H1 (cell line): ENCODE measurements at regions not wholly inside any gene's neighbourhood (a gene's known extent, or its start where the extent isn't known, plus 50 kb on each side); places are given as distances from the start of the nearest gene placed in this dataset.

ENCODE experiments used
- CTCF ChIA-PET: fragments of 300-600 bp; sonication (Branson Sonifier 250); formaldehyde crosslinking; loops from one replicate; lab custom pipeline; 2021; ENCODE audit not compliant: partially characterized antibody; lab: Charles Lee
- POLR2A ChIA-PET: fragments of 300-600 bp; sonication (Branson Sonifier 250); formaldehyde crosslinking; loops from one replicate; lab custom pipeline; 2021; ENCODE audit warnings: inconsistent platforms; ENCODE audit not compliant: partially characterized antibody; lab: Charles Lee
- DNase-seq, 2 experiments: peaks; one replicate each; pipeline versions ENCODE4 v3.0.0 to v3.0.0-alpha.2; 2010 to 2022; ENCODE audit warnings: low spot score in 2 of 2, low read depth in 1 of 2, mixed read lengths in 1 of 2
- FAIRE-seq: peaks from 2 replicates; lab custom pipeline; 2011; peaks lifted over from hg19 to GRCh38; lab: Jason Lieb, UNC
- H2AFZ ChIP-seq: 2 replicates; pipeline ENCODE4 v1.8.1; 2012; ENCODE audit warnings: low read length, inconsistent platforms
- H2AK5ac ChIP-seq: 2 replicates; pipeline ENCODE4 v1.6.1; 2013; ENCODE audit warnings: low read depth, low read length
- H2BK120ac ChIP-seq: replicated peaks from 2 replicates; pipeline ENCODE3; 2013; ENCODE audit warnings: low read depth, low read length, inconsistent platforms
- H2BK12ac ChIP-seq: 2 replicates; pipeline ENCODE4 v1.6.1; 2013; ENCODE audit warnings: low read depth, low read length
- H2BK15ac ChIP-seq: 2 replicates; pipeline ENCODE4 v1.6.1; 2013; ENCODE audit warnings: low read length
- H2BK20ac ChIP-seq: 2 replicates; pipeline ENCODE4 v1.6.1; 2013; ENCODE audit warnings: low read length
- H2BK5ac ChIP-seq: 2 replicates; pipeline ENCODE4 v1.6.1; 2013; ENCODE audit warnings: low read depth, low read length
- H3K14ac ChIP-seq: 2 replicates; pipeline ENCODE4 v1.6.1; 2013; ENCODE audit warnings: inconsistent platforms; ENCODE audit not compliant: insufficient read length
- H3K18ac ChIP-seq: 2 replicates; pipeline ENCODE4 v1.6.1; 2013; ENCODE audit warnings: low read length; ENCODE audit errors: extremely low read depth
- H3K23ac ChIP-seq: 2 replicates; pipeline ENCODE4 v1.6.1; 2013; ENCODE audit warnings: inconsistent platforms; ENCODE audit not compliant: insufficient read length
- H3K23me2 ChIP-seq: 2 replicates; pipeline ENCODE4 v1.6.1; 2013; ENCODE audit warnings: low read depth, low read length
- H3K27ac ChIP-seq: 2 replicates; pipeline ENCODE4 v1.6.1; 2011; ENCODE audit warnings: low read depth, low read length, inconsistent platforms
- H3K27me3 ChIP-seq, 4 experiments: replicated peaks in 1 of 4; 1 replicate in 1 of 4; 2 replicates in 3 of 4; pipeline versions ENCODE4 v1.6.1 to v1.8.1; 2011 to 2013; ENCODE audit warnings: low read length in 3 of 4, mild to moderate bottlenecking in 3 of 4, inconsistent platforms in 2 of 4, mixed read lengths in 2 of 4, moderate library complexity in 1 of 4; ENCODE audit not compliant: control insufficient read depth in 3 of 4, insufficient read depth in 3 of 4; ENCODE audit errors: extremely low read depth in 1 of 4
- H3K36me3 ChIP-seq, 4 experiments: 2 replicates each; pipeline versions ENCODE4 v1.6.1 to v1.8.1; 2011 to 2013; ENCODE audit warnings: mild to moderate bottlenecking in 4 of 4, low read length in 3 of 4, moderate library complexity in 2 of 4, control low read depth in 1 of 4, inconsistent platforms in 1 of 4; ENCODE audit not compliant: insufficient read depth in 4 of 4, control insufficient read depth in 2 of 4
- H3K4ac ChIP-seq: replicated peaks from 2 replicates; pipeline ENCODE3; 2013; ENCODE audit warnings: low read length, low read depth, mixed read lengths, inconsistent platforms; ENCODE audit not compliant: insufficient read length
- H3K4me1 ChIP-seq, 4 experiments: replicated peaks in 1 of 4; 1 replicate in 1 of 4; 2 replicates in 3 of 4; pipeline versions ENCODE4 v1.6.1 to v1.8.1; 2011 to 2013; ENCODE audit warnings: low read length in 3 of 4, inconsistent platforms in 2 of 4, mixed read lengths in 1 of 4; ENCODE audit not compliant: insufficient read depth in 4 of 4, control insufficient read depth in 3 of 4
- H3K4me2 ChIP-seq, 2 experiments: 2 replicates each; pipeline versions ENCODE4 v1.6.1 to v1.8.1; 2011 to 2013; ENCODE audit warnings: low read depth in 2 of 2, low read length in 2 of 2, control low read depth in 1 of 2, inconsistent platforms in 1 of 2, mild to moderate bottlenecking in 1 of 2; ENCODE audit not compliant: insufficient read depth in 1 of 2
- H3K4me3 ChIP-seq, 4 experiments: fragments of 200-600, 300-600 bp in 1 of 4; sonication (generic), shearing (Covaris generic), sonication (Bioruptor Twin) in 1 of 4; 2 replicates each; pipeline versions ENCODE4 v1.5.1 to v1.8.1; 2011 to 2016; ENCODE audit warnings: low read length in 4 of 4, low read depth in 3 of 4, control low read depth in 2 of 4, inconsistent platforms in 2 of 4, mild to moderate bottlenecking in 2 of 4, mixed read lengths in 1 of 4, moderate library complexity in 1 of 4; ENCODE audit not compliant: insufficient read depth in 2 of 4; ENCODE audit errors: extremely low read depth in 1 of 4
- H3K56ac ChIP-seq: replicated peaks from 2 replicates; pipeline ENCODE3; 2013; ENCODE audit warnings: low read depth, mild to moderate bottlenecking, mixed read lengths, low read length, inconsistent platforms; ENCODE audit not compliant: insufficient read length
- H3K79me1 ChIP-seq: 2 replicates; pipeline ENCODE4 v1.6.1; 2013; ENCODE audit warnings: low read depth, low read length, control low read depth
- H3K79me2 ChIP-seq, 2 experiments: 2 replicates each; pipeline versions ENCODE4 v1.6.1 to v1.8.1; 2012 to 2013; ENCODE audit warnings: low read length in 2 of 2, mild to moderate bottlenecking in 2 of 2, inconsistent platforms in 1 of 2; ENCODE audit not compliant: insufficient read depth in 2 of 2, control insufficient read depth in 1 of 2
- H3K9ac ChIP-seq, 4 experiments: replicated peaks in 1 of 4; 1 replicate in 1 of 4; 2 replicates in 3 of 4; pipeline versions ENCODE4 v1.6.1 to v1.8.1; 2011 to 2013; ENCODE audit warnings: low read depth in 3 of 4, low read length in 3 of 4, control low read depth in 2 of 4, mild to moderate bottlenecking in 2 of 4, moderate library complexity in 2 of 4, inconsistent platforms in 1 of 4; ENCODE audit errors: extremely low read depth in 1 of 4
- H3K9me3 ChIP-seq, 2 experiments: 2 replicates each; pipeline versions ENCODE4 v1.6.1 to v1.8.1; 2012 to 2013; ENCODE audit warnings: mild to moderate bottlenecking in 2 of 2, moderate library complexity in 2 of 2, control low read depth in 1 of 2, inconsistent platforms in 1 of 2, low read depth in 1 of 2, low read length in 1 of 2, mixed read lengths in 1 of 2; ENCODE audit not compliant: insufficient read depth in 2 of 2
- H4K20me1 ChIP-seq, 2 experiments: replicated peaks in 1 of 2; 2 replicates each; pipeline versions ENCODE3 to v1.8.1; 2011 to 2013; ENCODE audit warnings: inconsistent platforms in 2 of 2, low read length in 2 of 2, mild to moderate bottlenecking in 1 of 2; ENCODE audit not compliant: insufficient read depth in 2 of 2, control insufficient read depth in 1 of 2
- H4K5ac ChIP-seq: 2 replicates; pipeline ENCODE4 v1.6.1; 2013; ENCODE audit warnings: low read length, low read depth, mixed read lengths, inconsistent platforms; ENCODE audit not compliant: insufficient read length
- H4K8ac ChIP-seq: 2 replicates; pipeline ENCODE4 v1.8.0; 2013; ENCODE audit warnings: mild to moderate bottlenecking, moderate library complexity, low read length, inconsistent platforms; ENCODE audit not compliant: insufficient read depth; ENCODE audit errors: extremely low read depth
- H4K91ac ChIP-seq: replicated peaks from 2 replicates; pipeline ENCODE3; 2013; ENCODE audit warnings: low read length, mixed read lengths, inconsistent platforms; ENCODE audit not compliant: insufficient read length
- CHD2 ChIP-seq: IDR thresholded peaks from 2 replicates; pipeline ENCODE4 v1.6.1; 2012; ENCODE audit warnings: low read length, improper control_type of control experiment
- TCF12 ChIP-seq: IDR thresholded peaks from 2 replicates; pipeline ENCODE4 v1.6.1; 2011; ENCODE audit warnings: low read depth, mild to moderate bottlenecking, low read length
- WGBS, 2 experiments: shearing (Covaris generic) in 1 of 2; methylation state at CpG; one replicate each; pipeline versions ENCODE4 v1.1.6 to v1.1.7; 2013 to 2015; ENCODE audit warnings: low lambda C conversion rate in 2 of 2, mixed read lengths in 2 of 2, inconsistent platforms in 1 of 2, low coverage in 1 of 2, missing lambda C conversion rate in 1 of 2; ENCODE audit not compliant: insufficient replicate concordance in 2 of 2, insufficient coverage in 1 of 2, insufficient read length in 1 of 2; ENCODE audit errors: extremely low coverage in 1 of 2, missing lambda C conversion rate in 1 of 2; 5-methylcytosine and 5-hydroxymethylcytosine counted together

DNA sequence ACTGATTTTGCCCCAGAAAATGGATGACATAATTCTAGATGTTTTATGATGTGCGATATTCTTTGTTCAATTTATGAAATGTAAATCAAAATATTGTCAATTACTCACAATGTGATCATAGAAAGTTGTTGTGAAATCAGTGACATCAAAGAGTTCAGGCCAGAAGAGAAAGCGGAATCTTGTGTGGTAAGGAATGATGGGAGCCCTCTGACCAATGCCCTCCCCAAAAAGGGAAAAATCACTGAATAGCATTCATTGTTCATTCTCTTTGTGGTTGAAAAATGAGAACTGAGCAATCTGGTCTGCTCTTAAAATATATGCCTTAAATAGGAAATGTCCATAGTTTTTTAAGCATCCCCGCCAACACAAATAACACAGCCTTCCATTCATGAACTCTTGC lies 247.1 kb upstream of the GRIK2 start:
- H3K79me1 ChIP-seq: no peaks in the 10 kb centered on the region
- H3K27me3 ChIP-seq: no peaks in the 10 kb centered on the region
- H4K5ac ChIP-seq: no peak overlapping the region
- no peak overlapping the region for H3K23ac ChIP-seq
- no peaks in the 10 kb centered on the region for H3K9me3 ChIP-seq
- H2BK120ac ChIP-seq: no peak overlapping the region
- WGBS, 2 experiments: 95% methylated on average over 3 of the region's 3 CpGs; no CpG with 5 or more reads in 1 of the 2 experiments
- no peak overlapping the region for H2BK15ac ChIP-seq
- no peak overlapping the region for H2BK5ac ChIP-seq
- no peak for DNase-seq
- H3K4me2 ChIP-seq: no peak overlapping the region
- H4K8ac ChIP-seq: no peak overlapping the region
- H3K79me2 ChIP-seq: no peaks in the 10 kb centered on the region
- H2AK5ac ChIP-seq: no peak overlapping the region
- no peak for TF ChIP-seq CHD2
- TF ChIP-seq TCF12: no peak
- ChIA-PET CTCF (no interaction called here), POLR2A (no interaction called here)
- H2AFZ ChIP-seq: no peak overlapping the region
- no peak for FAIRE-seq
- H3K27ac ChIP-seq: no peak overlapping the region
- H2BK20ac ChIP-seq: no peak overlapping the region
- H4K20me1 ChIP-seq: no peaks in the 10 kb centered on the region
- no peak overlapping the region for H3K4me3 ChIP-seq
- no peak overlapping the region for H3K9ac ChIP-seq
- no peaks in the 10 kb centered on the region for H3K23me2 ChIP-seq
- H4K91ac ChIP-seq: no peak overlapping the region
- H2BK12ac ChIP-seq: no peak overlapping the region
- H3K4me1 ChIP-seq: peaks cover 0 to 2% (median 0%) of the 10 kb centered on the region in 4 experiments; a peak in 1 of 7 replicates
- H3K4ac ChIP-seq: no peak overlapping the region
- no peak overlapping the region for H3K14ac ChIP-seq
- no peak overlapping the region for H3K56ac ChIP-seq
- H3K18ac ChIP-seq: no peak overlapping the region
- no peaks in the 10 kb centered on the region for H3K36me3 ChIP-seq
